ENCODE measurements at regions not wholly inside any gene's neighbourhood (a gene's known extent, or its start where the extent isn't known, plus 50 kb on each side); places are given as distances from the start of the nearest gene placed in this dataset.
A peak's percentile ranks its signal among the peaks of the same experiment; 100 is the strongest.

DNA sequence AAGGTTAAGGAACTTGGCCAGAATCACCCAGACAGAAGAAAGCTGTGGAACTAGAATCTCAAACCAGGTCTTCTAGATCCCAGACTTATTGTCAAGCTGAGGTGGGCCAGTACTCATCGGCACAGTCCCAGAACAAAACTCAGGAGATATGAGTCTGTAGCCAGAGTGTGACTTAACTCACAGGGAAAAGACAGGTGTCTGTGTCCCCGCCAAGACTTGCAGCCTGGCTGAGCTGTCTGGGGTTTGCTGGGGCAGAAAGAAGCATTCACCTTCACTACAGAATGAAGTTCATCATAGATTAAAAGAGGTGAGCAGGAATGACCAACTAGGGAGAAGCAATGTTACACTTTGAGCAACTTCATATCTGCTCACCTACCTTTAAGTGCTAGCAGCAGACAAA, 257.2 kb downstream of the FOXO1 start:
- no peak for DNase-seq (ENCODE audit: low spot score)

DNA sequence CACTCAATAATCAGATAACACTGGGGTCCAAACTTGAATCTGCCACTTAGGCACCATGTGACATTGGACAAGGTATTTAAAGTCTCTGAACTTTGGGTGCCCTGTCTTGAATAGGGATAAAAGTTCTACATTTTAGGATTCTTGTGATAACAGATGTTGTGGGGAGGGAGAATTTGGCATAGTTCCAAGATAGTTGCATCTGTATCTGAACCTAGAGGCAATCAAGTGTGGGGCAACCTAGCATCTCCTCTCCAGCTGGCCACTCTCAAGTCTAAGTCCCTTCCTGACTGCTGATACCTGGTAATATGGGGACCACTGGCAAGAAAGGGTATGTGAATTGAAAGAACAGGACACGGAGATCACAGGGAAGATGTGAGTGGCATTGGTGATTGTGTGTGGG, 256.1 kb downstream of the FOXO1 start:
- no peak for DNase-seq (ENCODE audit: low spot score)

DNA sequence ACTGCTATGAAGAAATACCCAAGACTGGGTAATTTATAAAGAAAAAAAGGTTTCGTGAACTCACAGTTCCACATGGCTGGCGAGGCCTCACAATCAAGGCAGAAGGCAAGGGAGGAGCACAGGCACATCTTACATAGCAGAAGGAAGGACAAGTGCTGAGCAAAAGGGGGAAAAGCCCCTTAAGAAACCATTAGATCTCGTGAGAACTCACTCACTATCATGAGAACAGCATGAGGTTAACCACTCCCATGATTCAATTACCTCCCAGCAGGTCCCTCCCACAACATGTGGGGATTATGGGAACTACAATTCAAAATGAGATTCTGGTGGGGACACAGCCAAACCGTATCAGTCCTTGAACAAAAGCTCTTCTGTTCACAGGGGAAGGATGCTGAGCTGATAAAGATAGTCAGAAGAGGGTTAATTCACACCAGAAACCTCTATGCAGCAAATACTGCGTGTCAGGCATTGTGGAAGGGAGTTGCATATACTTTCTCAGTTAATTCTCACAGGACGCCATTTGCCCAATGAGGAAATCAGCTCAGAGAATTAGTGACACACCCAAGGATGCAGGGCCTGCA, 246.2 kb downstream of the FOXO1 start:
- DNase-seq (ENCODE audit: low spot score): no peak

DNA sequence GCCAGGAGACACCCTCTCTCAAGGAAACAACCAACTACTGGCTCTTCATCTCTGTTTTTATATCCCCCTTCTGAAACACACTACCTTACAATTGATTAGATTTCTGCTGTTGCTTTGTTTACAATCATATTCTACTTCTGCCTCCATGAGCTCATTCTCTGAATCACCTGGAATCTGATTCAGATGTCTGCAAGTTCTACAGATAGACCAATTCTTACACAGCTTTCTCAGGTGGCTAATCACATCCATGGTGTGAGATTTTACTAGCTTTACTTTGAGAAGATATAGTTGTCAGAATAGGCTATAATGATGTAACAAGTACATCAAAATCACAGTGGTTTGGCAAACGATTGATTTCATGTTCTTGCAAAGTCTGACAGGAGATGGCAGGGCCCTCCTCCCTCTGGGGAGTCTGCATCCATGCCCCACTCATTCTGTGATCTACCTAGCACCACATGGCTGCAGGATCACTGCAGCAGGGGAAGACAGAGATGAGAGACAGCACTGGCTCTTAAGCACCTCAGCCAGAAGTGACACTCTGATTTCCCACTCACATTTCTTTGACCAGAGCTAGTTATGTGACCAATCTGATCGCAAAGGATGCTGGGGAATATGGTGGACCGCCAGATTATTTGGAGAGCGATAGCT, 243.7 kb downstream of the FOXO1 start:
- DNase-seq (ENCODE audit: low spot score): no peak

DNA sequence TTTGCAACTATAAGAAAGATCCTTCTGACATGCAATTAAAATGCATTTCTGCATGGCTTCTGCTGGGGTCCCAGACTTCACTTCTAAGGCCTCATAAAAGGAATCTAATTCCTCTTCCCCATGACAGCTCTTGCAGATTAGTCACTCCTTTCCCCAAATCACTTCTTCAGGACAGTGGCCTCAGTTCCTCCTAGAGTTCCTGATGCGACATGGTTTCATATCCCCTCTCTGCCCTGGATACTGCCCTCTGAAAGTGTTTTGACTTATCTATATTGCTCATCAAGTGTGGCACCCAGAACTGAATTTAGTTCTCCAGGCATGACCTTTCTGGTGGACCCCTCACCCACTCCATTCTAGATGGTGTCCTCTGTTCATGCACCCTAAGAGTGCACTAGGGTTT, 238.1 kb downstream of the FOXO1 start:
- no peak for DNase-seq (ENCODE audit: low spot score)

DNA sequence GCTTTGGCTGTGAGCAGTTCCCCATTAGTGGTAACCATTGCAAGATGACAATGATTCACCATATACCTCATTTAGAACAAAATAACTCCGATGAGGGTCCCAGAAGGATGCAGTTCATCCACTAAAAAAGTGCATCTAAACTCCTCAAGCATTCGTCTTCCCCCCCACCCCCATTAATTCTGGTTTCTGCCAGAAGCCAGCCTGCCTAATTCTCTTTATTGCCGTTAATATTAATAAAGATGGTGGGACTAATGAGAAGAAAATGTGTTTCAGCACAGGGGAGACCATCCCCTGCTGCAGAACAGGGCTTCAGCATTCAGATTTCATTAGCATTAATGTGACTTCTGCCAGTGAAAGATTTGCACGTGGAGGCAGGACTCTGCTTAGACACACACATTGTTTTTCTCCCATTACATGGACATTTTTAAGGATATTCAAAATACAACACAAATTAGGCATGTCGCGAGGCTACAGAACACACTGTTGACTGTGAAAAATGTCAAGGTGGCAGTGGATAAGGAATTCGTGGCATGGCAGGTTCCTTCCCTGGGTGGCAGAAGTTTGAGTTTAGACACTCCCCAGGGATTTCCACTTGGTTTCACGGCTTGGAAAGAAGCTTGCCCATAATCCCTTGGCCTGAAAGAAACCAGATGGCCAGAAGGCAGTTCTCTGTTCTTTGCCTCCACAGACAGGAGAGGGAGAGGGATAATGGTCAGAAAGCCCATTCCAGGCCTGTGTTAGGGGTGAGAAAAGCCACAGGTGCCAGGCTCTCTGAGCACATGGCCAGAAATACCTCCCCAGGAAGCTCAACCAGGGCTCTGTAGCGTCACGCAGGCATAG, 236.5 kb downstream of the FOXO1 start:
- DNase-seq (ENCODE audit: low spot score): no peak

DNA sequence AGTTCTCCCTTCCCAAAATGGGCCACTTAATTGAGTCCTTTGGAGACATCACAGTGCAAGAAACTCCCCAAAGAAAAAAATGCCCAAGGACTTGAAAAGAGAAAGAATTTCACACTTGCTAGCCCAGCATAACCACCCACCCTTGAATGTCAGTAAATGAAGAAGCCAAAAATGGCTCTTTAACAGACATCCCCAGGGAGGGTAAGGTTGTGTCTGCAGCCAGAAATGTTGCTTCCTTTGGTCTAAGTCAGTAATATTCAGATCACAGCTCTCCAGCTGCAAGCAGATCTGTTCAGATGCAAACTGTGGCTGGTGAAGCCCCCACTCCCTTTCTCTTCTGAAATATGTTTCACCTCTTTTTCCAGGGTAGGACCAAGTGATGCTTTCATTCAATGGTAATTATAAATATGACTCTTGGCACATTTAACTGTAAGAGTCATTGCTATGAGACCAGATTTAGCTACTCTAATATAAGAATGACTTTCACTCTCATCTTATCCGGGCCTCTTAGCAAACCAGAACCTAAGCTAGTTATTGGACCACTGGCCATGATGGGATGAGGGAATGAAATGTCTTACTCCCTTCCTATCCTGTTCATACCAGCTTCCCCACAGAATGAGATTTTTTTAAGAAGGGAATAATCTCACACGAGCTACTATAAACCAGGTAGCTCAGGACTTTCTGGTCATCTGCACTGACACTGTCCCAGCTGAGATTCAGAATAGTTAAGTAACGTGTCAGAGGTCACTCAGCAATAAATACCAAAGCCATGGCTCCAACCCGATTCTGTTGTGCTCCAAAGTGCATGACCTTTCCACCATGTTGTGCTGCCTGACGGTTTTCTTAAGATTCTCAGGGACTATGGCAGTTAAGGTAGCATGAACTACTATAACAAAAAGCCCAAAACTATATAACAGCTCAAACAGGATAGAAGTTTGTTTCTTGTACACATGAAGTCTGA, 234.1 kb downstream of the FOXO1 start:
- no peak for DNase-seq (ENCODE audit: low spot score)

DNA sequence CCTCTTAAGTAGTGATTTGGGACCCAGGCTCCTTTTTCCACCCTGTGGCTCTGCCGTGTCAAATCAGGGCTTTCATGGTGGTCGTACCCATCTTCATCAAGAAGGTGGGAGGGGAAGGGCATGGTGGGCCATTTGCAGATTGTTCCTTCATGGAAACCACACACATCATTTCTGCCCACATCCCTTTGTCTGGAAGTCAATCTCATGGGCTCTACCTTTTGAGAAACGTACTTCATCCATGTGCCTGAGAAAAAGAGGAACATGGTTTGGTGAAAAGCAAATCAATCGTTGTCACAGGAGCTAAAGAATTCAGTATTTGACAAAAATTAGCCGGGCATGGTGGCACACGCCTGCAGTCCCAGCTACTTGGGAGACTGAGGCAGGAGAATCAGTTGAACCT, 233.4 kb downstream of the FOXO1 start:
- no peak for DNase-seq (ENCODE audit: low spot score)

DNA sequence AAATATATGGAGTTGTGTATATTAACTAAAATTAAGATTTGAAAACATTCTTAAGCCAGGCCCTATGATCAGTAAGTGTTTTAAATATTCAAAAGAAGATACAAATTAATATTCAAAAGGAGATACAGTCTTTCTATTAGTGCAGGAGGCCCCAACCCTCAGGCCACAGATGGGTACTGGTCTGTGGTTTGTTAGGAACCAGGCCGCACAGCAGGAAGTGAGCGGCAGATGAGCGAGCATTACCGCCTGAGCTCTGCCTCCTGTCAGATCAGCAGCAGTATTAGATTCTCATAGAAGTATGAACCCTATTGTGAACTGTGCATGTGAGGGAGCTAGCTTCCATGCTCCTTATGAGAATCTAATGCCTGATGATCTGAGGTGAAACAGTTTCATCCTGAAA, 232.9 kb downstream of the FOXO1 start:
- DNase-seq (ENCODE audit: low spot score): no peak

DNA sequence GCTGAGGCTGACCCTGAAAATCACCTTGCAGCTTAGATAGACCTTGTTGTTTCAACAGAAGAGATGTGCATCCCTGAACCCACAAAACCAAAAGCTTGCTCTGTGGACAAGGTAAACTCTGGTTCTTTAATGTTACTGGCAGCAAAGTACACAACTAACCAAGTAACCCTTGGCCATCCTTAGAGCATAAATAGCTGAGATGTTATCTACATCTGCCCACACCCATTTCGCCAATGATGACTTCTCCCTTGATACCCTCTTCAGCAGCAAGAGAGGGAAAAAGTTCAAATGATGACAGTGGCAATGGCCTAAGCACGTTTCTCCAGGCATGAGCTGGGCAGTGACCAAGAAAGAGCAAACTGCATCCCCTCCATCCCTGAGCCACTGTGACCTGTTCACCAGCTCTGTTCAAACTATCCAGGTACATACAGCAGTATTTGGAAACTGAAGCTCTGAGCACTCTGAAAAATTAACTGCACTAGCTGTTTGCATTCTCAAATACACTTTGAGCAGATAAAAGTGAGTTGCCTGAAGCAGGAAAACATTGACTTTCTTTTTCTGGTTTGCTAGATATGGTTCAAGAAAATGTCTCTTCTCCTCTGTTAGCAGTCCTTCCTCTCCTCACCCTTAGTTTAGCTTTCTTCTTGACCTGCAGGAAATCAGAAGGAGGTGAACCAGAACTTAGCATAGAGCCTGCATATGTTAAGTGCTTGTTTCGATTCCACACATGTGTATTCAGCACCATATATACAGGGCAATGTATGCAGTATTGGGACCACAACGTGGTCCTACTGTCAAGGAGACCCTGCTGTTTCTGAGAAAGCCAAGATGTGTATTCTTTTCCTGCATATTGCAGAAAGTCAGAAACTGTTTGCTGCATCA, 231.7 kb downstream of the FOXO1 start:
- no peak for DNase-seq (ENCODE audit: low spot score)

DNA sequence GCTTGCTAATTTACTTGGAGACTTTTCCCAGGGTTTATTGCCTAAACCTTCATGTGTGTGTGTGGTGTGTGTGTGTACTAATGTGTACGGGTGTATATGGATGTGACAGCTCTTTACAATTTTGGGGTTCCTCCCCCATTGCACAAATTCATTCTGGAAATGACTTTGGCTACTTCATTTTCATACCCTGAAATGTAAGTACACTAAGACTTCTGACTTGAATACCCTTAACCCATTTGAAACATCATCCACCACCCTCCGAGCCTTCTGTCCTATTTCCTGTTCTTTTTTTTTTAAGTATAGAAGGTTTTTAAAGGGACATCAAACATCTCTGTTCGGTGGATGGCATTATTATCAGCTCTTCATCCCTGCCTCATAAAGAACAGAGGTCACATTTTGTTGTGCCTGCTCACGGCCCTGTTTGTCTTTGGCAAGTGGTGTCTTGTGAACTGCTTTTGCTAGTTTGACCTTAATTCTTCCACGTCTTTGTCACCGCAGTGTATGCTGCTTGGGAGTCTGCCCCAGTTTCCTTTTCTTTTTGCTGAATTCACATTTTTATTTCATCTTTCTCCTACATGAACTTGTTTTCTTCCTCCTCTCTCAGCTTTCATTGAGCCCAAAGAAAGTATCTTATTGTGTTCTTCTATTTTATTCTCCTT, 228.3 kb downstream of the FOXO1 start:
- DNase-seq (ENCODE audit: low spot score): no peak

DNA sequence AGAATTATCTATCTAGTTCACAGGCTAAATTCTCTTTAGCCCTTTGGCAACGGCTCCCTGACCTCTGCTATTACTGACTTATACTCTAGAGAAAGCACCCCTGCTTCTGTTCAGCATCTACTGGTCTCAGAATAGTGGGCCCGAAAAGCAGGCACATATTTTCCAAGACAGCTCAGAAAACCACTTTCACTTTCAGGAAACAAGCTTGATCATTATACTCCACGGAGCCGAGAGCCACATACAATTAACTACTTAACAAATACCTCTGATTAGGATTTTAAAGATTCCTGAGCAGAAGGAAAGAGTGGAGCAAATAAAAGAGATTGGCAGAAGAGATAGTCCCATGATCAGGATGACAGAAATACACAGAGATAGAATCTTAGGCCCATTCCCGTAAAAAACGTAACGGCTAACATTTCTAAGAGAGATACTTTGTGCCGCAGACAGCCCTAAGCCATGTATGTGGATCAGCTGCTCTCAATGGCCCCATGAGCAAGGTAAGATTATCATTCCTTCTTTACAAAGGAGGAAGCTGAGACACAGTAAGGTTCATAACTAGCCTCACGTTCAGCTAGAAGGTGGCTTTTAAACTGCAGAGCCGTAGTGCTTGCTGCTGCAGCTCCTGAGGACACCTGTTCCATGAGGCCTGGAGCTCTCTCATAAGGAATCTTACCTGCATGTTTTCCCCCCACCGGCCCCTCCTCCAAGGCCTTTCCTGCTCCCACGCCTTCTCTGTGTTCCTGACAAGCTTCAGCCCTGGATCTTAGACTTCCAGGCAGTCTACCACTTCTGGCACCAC, 227.2 kb downstream of the FOXO1 start:
- no peak for DNase-seq (ENCODE audit: low spot score)

DNA sequence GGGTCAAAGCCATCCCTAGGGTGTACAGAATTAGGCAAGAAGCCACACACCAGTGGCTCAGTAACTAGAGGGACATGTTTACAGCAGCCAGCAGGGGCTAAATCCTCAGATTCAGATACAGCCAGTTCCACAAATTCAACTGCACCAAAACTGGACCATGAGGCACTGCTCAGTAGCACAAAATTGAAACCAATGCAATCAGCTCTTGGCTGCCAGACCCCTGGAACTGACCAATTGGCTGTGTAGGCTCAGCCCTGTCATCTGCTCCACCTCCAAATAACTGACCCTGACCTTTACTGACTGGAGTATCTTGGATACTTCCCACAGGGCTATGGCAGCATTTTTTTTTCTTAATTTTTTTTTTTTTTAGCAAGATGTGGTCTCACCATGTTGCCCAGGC, 226.5 kb downstream of the FOXO1 start:
- DNase-seq (ENCODE audit: low spot score): no peak

DNA sequence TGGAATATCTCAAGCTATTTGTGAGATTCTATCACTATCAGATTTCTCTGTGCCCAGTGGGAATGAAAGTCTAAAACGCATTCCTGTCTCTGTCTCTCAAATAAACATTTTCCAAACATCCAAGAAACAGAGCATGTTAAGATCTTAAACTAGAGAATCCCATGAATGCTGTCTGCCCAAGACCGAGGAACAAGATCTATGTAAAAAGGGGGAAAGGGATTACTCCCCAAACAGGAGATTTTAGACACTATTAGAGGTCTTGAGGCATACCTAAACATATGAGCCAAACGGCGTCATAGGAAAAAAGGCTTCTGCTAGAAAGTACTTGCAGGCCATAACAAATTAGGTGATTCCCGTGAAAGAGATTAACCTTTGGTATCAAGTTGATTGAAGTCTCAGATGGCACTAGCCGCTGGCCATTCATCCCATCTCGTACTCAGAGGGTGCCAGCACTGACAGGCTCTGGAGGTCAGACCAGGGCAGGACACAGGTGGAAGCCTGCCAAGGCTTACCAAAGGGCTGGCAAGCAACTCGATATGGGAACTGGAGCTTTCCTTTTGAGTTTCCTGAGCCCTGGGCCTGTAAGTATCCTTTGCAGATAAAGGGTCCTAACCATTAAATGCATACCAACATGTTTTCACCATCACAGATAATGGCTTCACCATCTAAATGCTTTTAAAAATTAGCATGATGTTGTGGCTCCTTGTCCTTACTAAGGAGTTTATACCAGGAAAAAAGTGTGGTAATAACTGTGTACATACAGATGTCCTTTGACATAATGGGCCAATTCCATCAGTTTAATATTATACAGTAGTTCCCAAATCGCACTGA, 225.2 kb downstream of the FOXO1 start:
- peak; percentile 35 for DNase-seq (ENCODE audit: low spot score)

DNA sequence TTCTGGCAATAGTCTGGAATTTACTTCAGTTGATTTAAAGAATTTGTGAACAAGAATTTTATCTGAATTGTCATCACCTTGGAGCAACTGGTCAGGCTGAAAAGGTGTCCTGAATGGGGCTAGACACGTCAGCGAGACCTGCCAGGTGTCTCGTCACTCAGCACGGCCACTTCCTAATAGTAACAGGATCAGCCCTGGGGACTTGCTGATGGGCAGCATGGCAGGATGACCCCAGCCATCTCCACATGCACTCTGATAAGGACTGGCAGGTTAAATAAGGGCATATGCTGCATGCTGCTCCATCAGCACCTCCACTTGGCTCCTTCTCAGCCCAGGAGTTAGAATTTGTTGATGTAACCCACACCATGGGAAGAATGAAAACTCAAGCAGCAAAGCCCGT, 224.2 kb downstream of the FOXO1 start:
- DNase-seq (ENCODE audit: low spot score): no peak

DNA sequence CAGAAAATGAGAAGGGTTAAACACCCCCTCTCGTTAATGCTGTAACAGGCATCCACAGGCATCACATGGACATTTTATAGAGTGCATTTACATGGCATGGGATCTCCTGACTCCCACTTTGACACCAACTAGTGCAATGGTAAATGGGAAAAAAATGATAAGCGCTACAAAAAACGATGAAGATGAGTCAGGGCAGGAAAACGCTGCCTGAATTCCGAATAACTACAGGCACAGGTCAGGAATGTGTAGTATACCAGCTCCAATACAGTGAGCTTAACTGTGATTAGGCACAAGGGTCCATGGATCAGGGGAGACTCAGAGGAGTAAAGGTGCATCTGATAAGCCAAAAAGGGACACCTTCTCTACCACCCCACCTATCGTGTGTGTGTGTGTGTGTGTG, 223.6 kb downstream of the FOXO1 start:
- DNase-seq (ENCODE audit: low spot score): no peak

DNA sequence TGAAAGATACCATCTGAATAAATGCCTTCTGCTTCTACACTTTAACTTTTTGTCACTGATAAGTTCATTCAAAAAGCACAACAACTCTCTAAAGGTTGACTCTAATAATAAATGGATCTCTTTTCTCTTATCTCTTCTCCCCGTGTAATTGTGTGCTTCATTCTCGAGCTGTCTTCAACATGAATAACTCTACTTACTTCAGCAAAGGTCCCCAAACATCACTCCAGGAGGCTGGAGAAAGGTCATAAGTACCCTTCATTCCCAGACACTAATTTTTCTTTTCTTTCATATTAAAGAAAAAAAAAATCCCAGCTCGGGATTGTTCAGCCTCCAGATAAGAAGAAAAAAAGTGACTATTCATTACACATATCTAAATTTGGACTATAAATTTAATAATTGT, 222.2 kb downstream of the FOXO1 start:
- no peak for DNase-seq (ENCODE audit: low spot score)

DNA sequence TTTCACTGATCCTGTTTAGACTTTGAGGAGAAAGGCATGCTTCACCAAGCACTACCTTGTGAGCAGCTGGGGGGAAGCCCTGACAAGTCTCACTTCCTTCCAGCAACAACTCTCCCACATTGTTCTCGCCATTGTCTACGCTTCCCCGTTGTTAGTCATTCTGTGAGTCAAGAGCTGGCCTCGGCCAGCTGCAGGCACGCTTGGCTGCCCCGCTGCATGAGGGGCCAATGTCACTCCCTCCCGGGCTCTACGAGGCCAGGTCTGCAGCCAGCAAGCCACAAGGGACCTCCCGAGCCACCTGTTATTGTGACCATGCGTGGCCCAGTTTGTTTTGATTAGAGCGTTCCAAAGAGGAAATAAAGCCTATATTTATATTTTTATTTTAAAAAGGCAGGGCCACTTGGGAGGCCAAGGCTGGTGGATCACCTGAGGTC, 220.9 kb downstream of the FOXO1 start:
- DNase-seq (ENCODE audit: low spot score): peak; percentile 68

DNA sequence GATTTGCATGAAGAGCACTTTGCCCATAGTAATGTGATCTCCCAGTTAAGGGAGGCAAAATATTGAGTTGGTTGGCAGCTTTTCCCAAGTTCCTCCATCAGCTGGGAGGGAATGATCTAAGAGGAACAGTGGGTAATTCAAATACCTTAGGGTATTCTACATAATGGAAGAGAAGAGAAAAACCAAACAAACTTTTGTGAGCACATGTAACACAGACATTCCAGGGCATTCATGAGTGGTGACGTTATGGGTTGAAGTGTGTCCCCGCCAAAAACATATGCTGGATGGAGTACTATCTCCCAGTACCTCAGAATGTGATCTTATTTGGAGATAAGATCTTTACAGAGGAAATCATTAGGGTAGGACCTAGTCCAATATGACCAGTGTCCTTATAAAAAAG, 220.1 kb downstream of the FOXO1 start:
- DNase-seq (ENCODE audit: low spot score): no peak
